ENCODE measurements at regions not wholly inside any gene's neighbourhood (a gene's known extent, or its start where the extent isn't known, plus 50 kb on each side); places are given as distances from the start of the nearest gene placed in this dataset.
"Not testable (repeated sequence)": the region's sequence is repeated elsewhere in the genome, so short reads cannot be mapped to it uniquely, and the experiment has no call there.

DNA sequence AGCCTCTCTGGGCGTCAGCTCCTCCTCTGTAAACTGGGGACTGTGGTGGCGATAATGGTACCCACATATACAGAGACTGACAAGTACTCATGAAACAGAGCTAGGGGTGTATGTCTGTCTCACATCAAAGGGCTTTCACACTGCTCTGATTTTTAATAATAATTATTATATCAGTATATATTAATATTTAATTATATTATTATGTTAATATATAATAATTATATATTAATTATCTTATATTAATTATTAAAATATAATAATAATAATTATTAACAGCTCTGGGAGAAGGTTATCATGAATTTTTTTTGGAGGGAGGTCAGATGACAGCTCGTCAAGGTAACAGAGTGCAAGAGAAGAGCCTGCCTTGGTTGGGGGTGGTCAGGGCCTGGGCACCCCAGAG lies 173.6 kb downstream of the NRN1 start:
- H3K4me1 ChIP-seq (ENCODE audit: control insufficient read depth in 1 of 2, low read depth in 2 of 2): peaks cover 0 to 2% of the 10 kb centered on the region in 2 donors
- TF ChIP-seq, protein P1, sequence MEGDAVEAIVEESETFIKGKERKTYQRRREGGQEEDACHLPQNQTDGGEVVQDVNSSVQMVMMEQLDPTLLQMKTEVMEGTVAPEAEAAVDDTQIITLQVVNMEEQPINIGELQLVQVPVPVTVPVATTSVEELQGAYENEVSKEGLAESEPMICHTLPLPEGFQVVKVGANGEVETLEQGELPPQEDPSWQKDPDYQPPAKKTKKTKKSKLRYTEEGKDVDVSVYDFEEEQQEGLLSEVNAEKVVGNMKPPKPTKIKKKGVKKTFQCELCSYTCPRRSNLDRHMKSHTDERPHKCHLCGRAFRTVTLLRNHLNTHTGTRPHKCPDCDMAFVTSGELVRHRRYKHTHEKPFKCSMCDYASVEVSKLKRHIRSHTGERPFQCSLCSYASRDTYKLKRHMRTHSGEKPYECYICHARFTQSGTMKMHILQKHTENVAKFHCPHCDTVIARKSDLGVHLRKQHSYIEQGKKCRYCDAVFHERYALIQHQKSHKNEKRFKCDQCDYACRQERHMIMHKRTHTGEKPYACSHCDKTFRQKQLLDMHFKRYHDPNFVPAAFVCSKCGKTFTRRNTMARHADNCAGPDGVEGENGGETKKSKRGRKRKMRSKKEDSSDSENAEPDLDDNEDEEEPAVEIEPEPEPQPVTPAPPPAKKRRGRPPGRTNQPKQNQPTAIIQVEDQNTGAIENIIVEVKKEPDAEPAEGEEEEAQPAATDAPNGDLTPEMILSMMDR (IDR thresholded peaks at IDR 0.05): no peak
- no peaks in the 10 kb centered on the region for H3K27me3 ChIP-seq (replicated peaks; ENCODE audit: insufficient read depth)
- no peaks in the 10 kb centered on the region for H3K36me3 ChIP-seq
- H3K4me3 ChIP-seq: no peak overlapping the region
- H3K27ac ChIP-seq: no peak overlapping the region
- DNase-seq (ENCODE audit: low spot score): no peak
- no peak for ATAC-seq (ENCODE audit: insufficient number of reproducible peaks, low FRiP score, low read depth)
- no peaks in the 10 kb centered on the region for H3K9me3 ChIP-seq

DNA sequence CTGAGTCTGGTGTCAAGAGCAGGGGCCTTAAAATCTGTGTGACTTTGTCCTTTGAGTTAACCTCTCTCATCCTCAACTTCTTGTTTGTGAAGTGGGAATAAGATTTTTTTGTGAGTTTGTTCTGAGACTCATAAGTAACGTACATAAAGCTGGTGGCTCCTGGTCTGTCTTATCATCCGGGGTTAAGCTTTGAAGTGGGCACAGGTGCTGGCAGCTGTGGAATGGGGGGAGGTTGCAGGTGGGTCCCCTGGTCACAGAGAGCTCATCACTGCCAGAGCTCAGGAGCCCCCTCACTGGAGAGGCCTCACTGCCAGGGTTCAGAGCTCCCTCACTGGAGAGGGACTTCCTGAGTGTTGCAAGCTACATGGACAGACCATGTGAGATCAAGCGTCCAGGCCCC lies 174.1 kb downstream of the NRN1 start:
- DNase-seq (ENCODE audit: low spot score) (no peak), ATAC-seq (ENCODE audit: insufficient number of reproducible peaks, low FRiP score, low read depth) (no peak)

DNA sequence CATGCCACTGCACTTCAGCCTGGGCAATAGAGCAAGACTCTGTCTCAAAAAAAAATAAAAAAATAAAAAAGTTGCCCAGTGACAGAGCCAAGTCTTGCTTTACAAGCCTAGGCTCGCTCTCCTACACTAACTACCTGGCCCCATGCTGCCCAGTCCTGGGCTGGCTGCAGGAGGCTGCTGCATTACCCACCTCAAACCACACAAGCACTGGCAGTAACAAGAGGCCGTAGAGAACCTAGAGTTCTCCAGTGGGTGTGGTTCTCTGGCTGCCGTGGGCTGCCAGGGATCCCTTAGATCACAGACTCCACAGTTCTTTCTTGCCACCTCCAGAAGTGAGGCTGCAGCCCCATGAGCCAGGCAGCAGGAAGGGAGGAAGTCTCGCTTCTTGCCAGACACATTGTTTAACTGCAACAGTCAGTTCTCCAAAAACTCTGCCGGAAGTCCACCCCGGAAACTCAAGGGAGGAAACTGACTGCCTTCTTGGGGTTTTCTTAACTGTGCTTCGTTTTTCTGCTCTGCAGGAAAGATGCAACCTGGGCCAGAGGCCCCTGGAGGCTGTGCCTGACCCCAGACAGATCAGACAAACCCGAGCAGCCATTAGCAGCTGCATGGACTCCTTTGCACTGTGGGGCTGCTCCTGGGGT lies 175.4 kb downstream of the NRN1 start:
- not testable (repeated sequence) for H3K27me3 ChIP-seq (replicated peaks; ENCODE audit: insufficient read depth); H3K4me1 ChIP-seq (ENCODE audit: control insufficient read depth in 1 of 2, low read depth in 2 of 2); H3K36me3 ChIP-seq; DNase-seq (ENCODE audit: low spot score); H3K27ac ChIP-seq; H3K9me3 ChIP-seq; ATAC-seq (ENCODE audit: insufficient number of reproducible peaks, low FRiP score, low read depth); H3K4me3 ChIP-seq

More for the DNA sequence above, 174.1 kb downstream of the NRN1 start:
- no peaks in the 10 kb centered on the region for H3K36me3 ChIP-seq
- H3K27me3 ChIP-seq (replicated peaks; ENCODE audit: insufficient read depth): no peaks in the 10 kb centered on the region
- H3K4me1 ChIP-seq (ENCODE audit: control insufficient read depth in 1 of 2, low read depth in 2 of 2): peaks cover 0 to 2% of the 10 kb centered on the region in 2 donors
- H3K27ac ChIP-seq: no peak overlapping the region
- TF ChIP-seq, protein P1 (IDR thresholded peaks at IDR 0.05): no peak
- no peak overlapping the region for H3K4me3 ChIP-seq
- no peaks in the 10 kb centered on the region for H3K9me3 ChIP-seq

DNA sequence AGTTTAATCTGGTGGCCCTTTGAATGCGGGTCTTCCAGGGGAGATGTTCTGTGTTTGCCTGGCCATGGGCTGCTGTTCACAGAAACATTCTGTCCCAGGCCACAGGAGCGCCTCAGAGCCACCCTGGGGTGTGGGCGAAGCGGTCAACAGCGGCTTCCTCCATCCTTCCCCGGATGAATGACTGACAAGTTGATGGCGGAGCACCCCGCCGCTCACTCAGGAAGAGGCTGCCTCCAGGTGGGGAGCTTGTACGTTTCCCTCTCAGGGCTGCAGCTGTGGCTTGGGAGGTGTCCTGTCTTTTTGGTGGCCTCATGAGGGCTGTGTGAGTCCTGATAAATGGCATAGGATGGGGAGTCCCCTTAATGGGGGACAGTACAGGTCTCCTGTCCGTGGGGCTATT lies 178.4 kb downstream of the NRN1 start:
- TF ChIP-seq, protein P1 (IDR thresholded peaks at IDR 0.05): no peak

DNA sequence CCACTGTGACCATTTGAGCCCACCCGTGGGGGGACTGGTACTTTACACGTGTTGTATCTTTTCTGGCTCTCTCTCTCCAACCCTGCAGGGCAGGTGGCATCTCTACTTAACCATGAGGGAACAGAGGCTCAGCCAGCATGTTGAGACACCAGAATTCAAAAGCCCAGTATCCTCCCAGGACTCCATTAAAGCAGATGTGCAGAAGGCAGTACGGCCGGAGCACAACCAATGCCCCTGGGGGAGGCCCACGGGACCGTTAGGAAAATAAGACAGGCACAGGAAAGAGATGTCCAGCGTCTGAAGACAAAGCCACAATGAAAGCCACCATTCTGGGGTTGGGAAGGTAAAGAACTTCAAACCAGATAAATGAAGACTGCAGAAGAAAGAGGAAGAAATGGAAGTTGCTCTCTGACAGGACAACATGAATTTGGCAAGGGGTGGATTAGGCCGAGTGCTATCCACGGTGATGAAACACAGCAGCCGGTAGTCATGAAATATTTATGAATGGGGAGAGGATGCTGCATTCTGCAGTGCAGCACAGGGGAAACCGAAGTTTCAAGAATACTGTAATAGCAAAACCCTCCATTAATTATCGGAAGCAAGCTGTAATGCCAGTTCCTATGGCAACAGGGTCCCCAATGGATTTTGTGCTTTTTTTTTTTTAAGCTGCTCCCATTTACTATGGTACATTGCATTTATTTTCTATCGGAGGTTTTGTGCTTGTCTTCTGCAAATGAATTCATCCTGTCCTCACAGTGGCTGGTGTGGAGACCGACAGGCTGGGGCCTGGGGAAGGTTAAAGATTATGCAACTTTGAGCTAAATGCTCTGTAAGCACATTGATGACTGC lies 179.4 kb downstream of the NRN1 start:
- H3K9me3 ChIP-seq: no peaks in the 10 kb centered on the region
- ATAC-seq (ENCODE audit: insufficient number of reproducible peaks, low FRiP score, low read depth) (no peak), DNase-seq (ENCODE audit: low spot score) (no peak)

More for the DNA sequence above, 178.4 kb downstream of the NRN1 start:
- ATAC-seq (ENCODE audit: insufficient number of reproducible peaks, low FRiP score, low read depth): no peak
- Histone ChIP-seq H3K9me3 (no peaks in the 10 kb centered on the region), H3K4me3 (no peak overlapping the region), H3K27me3 (replicated peaks; ENCODE audit: insufficient read depth) (no peaks in the 10 kb centered on the region), H3K36me3 (no peaks in the 10 kb centered on the region), H3K4me1 (ENCODE audit: control insufficient read depth in 1 of 2, low read depth in 2 of 2) (peaks cover 0 to 2% of the 10 kb centered on the region in 2 donors), H3K27ac (no peak overlapping the region)
- DNase-seq (ENCODE audit: low spot score): no peak

DNA sequence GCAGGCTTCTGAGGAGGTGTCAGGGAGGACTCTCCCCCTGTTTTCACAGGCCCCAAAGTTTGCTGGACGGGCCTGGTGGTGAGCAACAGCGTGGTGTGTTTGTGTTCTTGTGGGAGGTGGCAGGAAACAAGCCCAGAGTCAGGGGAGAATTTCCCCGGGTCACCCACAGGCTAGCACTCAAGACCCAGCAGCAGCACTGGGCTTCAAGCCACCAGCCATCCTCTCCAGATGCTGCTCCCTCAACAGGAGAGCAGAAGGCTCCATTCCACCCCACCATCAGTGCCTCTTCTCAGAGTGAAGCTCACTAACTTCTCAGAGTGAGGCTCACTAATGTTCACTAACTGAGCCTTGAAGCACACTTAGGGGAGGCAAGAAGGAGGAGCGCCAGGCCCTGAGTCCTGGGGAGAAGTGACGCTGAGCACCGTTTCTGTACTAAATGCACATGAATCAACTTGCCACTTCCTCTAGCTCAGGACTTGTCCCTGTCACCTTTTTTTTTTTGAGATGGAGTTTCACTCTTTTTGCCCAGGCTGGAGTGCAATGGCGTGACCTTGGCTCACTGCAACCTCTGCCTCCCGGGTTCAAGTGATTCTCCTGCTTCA lies 182.2 kb downstream of the NRN1 start:
- not testable (repeated sequence) for ATAC-seq (ENCODE audit: insufficient number of reproducible peaks, low FRiP score, low read depth); H3K36me3 ChIP-seq; H3K27ac ChIP-seq

More for the DNA sequence above, 179.4 kb downstream of the NRN1 start:
- Histone ChIP-seq H3K4me1 (ENCODE audit: control insufficient read depth in 1 of 2, low read depth in 2 of 2) (peaks cover 0 to 2% of the 10 kb centered on the region in 2 donors), H3K4me3 (no peak overlapping the region), H3K36me3 (no peaks in the 10 kb centered on the region), H3K27me3 (replicated peaks; ENCODE audit: insufficient read depth) (no peaks in the 10 kb centered on the region), H3K27ac (no peak overlapping the region)
- TF ChIP-seq, protein P1 (IDR thresholded peaks at IDR 0.05): no peak

More for the DNA sequence above, 182.2 kb downstream of the NRN1 start:
- H3K4me3 ChIP-seq; DNase-seq (ENCODE audit: low spot score); H3K4me1 ChIP-seq (ENCODE audit: control insufficient read depth in 1 of 2, low read depth in 2 of 2); H3K27me3 ChIP-seq (replicated peaks; ENCODE audit: insufficient read depth); H3K9me3 ChIP-seq: not testable (repeated sequence)

Data from thoracic aorta (tissue), 2 donors.